HG03342 (cell line): ENCODE measurements at regions not wholly inside any gene's neighbourhood (a gene's known extent, or its start where the extent isn't known, plus 50 kb on each side); places are given as distances from the start of the nearest gene placed in this dataset.

ENCODE experiments used
- ATAC-seq: cut with Tn5 transposase; IDR thresholded peaks from one replicate; pipeline ENCODE4 v1.9.1; 2021; ENCODE audit warnings: mild to moderate bottlenecking, moderate library complexity; ENCODE audit not compliant: unreplicated experiment

GRCh38 chr5:68529581-68529980 is 314.0 kb downstream of the PIK3R1 start:
- ATAC-seq = no peak

- ATAC-seq = no peak
Measured at GRCh38 chr5:68531970-68532369, 316.4 kb downstream of the PIK3R1 start.

- no peak for ATAC-seq
Measured at GRCh38 chr5:68533051-68533450, 317.5 kb downstream of the PIK3R1 start.

- ATAC-seq = no peak
Measured at GRCh38 chr5:68533571-68534084, 318.1 kb downstream of the PIK3R1 start.

- ATAC-seq = no peak
Measured at GRCh38 chr5:68534131-68534940, 318.8 kb downstream of the PIK3R1 start.

- ATAC-seq = no peak
Measured at GRCh38 chr5:68534956-68535520, 319.5 kb downstream of the PIK3R1 start.

GRCh38 chr5:68538814-68539420 is 323.4 kb downstream of the PIK3R1 start:
- no peak for ATAC-seq

- ATAC-seq = no peak
Measured at GRCh38 chr5:68540798-68541590, 325.4 kb downstream of the PIK3R1 start.

- ATAC-seq = no peak
Measured at GRCh38 chr5:68542207-68542606, 326.7 kb downstream of the PIK3R1 start.

- ATAC-seq = no peak
Measured at GRCh38 chr5:68543212-68543611, 327.7 kb downstream of the PIK3R1 start.

- ATAC-seq = no peak
Measured at GRCh38 chr5:68544091-68544647, 328.6 kb downstream of the PIK3R1 start.

GRCh38 chr5:68544648-68545552 is 329.3 kb downstream of the PIK3R1 start:
- no peak for ATAC-seq

- ATAC-seq = no peak
Measured at GRCh38 chr5:68545636-68546295, 330.2 kb downstream of the PIK3R1 start.

- ATAC-seq = no peak
Measured at GRCh38 chr5:68547056-68547455, 331.5 kb downstream of the PIK3R1 start.

GRCh38 chr5:68547622-68548021 is 332.1 kb downstream of the PIK3R1 start:
- no peak for ATAC-seq

GRCh38 chr5:68548959-68549676 is 333.6 kb downstream of the PIK3R1 start:
- no peak for ATAC-seq

- ATAC-seq = no peak
Measured at GRCh38 chr5:68550015-68550414, 334.5 kb downstream of the PIK3R1 start.

GRCh38 chr5:68551436-68551835 is 335.9 kb downstream of the PIK3R1 start:
- no peak for ATAC-seq
